NB4 (cell line): ENCODE measurements at regions not wholly inside any gene's neighbourhood (a gene's known extent, or its start where the extent isn't known, plus 50 kb on each side); places are given as distances from the start of the nearest gene placed in this dataset.

Source experiments
- DNase-seq: peaks from one replicate; pipeline ENCODE4 v3.0.0; 2010; ENCODE audit warnings: low read depth
- H3K4me3 ChIP-seq: one replicate; pipeline ENCODE4 v1.5.1; 2011; ENCODE audit warnings: mild to moderate bottlenecking, low read depth, low read length, moderate library complexity
- MYC ChIP-seq: IDR thresholded peaks from 2 replicates; pipeline ENCODE4 v1.6.1; 2011; ENCODE audit warnings: low read depth, low read length
- POLR2A ChIP-seq: IDR thresholded peaks from 2 replicates; pipeline ENCODE4 v1.6.1; 2011; ENCODE audit warnings: mild to moderate bottlenecking; ENCODE audit not compliant: insufficient read length; ENCODE audit errors: extremely low read depth
- TF ChIP-seq, protein P1 (sequence below): IDR thresholded peaks from one replicate; pipeline ENCODE4 v1.5.1; 2012; ENCODE audit warnings: low read depth, low read length
- TF ChIP-seq, protein P2 (sequence below): IDR thresholded peaks from 2 replicates; pipeline ENCODE4 v1.6.1; 2011; ENCODE audit warnings: low read depth, low read length

DNA sequence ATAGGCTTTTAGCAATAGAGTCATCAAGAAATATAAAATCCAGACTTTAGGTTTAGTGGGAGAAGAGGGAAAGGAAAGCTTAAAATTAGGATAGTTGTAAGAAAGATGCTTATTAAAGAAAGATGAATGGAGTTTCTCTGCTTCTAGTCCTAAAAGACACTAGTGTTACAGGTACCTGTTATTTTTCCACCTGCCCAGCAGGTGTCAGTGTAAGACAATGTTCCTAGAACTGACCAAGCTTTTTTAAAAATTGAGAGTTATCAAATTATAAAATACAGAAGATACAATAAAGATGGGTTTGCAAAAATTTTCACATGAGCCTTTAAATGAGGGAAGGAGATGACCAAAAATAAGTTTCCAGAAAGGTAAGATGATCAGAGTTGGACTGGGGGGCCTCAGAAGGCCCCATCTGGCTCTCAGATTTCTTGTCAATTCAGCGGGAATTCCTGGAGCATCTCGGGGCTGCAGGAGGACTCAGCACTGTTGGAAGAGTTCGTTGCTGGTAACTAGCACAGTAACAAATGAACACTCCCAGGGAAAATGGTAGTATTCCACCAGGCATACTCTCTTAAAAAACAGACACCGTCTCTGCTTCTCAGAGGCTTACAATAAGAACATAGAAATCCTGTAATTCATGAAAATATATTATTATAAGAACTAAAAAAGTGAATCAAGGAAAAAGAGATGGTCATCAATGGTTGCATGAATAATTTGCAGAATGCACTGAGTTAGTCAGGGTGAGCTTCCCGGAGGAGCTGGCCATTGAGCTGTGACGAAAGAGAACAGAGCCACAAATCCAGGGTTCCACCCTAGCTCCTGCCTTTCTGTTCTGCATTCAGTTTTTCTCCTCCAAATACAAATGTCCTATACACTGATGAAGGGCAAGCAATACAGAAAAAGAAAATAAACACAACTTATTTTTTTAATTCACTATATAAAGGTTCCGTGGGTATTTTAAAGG lies 71.8 kb upstream of the PIK3CG start:
- TF ChIP-seq, protein P1, sequence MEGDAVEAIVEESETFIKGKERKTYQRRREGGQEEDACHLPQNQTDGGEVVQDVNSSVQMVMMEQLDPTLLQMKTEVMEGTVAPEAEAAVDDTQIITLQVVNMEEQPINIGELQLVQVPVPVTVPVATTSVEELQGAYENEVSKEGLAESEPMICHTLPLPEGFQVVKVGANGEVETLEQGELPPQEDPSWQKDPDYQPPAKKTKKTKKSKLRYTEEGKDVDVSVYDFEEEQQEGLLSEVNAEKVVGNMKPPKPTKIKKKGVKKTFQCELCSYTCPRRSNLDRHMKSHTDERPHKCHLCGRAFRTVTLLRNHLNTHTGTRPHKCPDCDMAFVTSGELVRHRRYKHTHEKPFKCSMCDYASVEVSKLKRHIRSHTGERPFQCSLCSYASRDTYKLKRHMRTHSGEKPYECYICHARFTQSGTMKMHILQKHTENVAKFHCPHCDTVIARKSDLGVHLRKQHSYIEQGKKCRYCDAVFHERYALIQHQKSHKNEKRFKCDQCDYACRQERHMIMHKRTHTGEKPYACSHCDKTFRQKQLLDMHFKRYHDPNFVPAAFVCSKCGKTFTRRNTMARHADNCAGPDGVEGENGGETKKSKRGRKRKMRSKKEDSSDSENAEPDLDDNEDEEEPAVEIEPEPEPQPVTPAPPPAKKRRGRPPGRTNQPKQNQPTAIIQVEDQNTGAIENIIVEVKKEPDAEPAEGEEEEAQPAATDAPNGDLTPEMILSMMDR, result peak; percentile 42
- no peak for TF ChIP-seq MYC
- DNase-seq, result peak; percentile 56
- H3K4me3 ChIP-seq, result no peak overlapping the region

DNA sequence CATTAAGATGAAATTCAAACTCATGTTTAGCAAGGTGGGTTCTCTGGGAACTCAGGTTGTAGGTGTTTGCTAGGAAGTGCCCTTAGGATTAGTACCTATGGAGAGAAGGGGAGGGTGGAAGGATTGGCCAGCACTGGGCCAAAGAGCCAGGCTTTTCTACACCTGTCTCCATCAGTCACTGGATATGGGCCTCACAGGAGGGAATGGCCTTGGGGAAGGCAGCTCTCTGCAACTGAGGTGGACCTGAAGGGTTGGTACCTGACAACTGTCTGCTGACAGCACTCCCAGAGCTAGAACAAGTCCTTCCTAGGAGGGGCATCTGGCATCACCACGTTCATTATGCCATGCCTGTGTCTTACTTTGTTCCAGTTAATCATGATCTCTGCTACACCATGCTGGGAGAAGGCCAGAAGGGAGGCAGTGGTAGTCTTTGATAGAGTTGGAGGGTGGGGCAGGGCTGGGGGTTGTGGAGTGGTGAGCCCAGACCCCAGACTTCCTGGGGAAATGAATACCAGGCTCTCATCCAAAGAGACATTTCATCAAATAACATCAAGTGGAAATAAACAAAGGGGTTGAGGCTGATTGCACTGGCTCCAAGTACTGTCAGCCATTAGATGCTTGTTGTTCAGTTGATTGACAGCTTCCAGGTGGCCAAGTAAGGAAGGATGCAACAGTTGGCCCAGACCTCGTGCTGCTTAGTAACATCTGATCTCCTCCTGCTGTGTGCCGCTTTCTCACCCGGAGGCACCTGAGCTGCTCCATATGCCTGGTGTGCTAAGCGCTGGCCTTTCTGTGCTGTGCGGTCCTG lies 70.6 kb upstream of the PIK3CG start:
- TF ChIP-seq MYC (no peak), POLR2A (no peak)
- TF ChIP-seq, protein P2, sequence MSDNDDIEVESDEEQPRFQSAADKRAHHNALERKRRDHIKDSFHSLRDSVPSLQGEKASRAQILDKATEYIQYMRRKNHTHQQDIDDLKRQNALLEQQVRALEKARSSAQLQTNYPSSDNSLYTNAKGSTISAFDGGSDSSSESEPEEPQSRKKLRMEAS, result no peak
- TF ChIP-seq, protein P1, result no peak
- H3K4me3 ChIP-seq, result no peak overlapping the region
- DNase-seq, result no peak

DNA sequence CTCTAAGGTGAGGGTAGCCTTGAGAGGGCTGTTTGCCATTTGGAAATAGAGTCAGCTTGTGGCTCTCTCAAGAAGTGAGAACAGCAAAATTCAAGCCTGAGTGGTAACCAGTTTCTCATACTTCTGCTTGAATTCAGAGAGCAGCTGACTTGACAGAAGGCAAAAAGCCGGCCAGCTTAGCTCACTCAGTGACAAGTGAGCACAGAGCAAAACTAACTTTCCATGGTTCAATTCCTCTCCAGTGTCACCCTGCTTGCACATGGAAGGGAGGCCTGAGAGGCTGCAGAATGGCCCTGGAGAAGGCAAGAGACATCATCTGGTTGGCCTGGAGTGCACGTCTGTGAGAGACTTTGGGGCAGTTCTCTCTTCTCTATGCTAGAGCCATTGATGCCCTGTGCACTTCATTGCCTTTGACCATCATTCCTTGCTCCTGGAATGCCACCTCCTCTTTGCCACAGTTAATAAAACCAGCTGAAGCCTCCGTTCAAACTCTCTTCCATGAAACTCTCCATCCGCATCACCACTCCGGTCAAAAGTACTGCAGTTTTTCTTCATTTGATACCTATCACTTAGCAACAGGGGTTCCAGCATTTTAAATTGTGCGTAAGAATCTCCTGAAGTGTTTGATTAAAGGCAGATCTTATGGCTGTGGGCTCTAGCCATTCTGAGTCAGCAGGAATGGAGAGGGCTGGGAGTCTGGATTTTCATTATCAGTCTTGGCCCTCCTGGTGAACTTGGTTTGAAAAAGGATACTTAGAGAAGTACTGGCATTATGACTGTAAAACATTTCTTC lies 69.8 kb upstream of the PIK3CG start:
- no peak overlapping the region for H3K4me3 ChIP-seq
- TF ChIP-seq, protein P1, result no peak
- TF ChIP-seq, protein P2, result no peak
- TF ChIP-seq POLR2A (no peak), MYC (no peak)
- no peak for DNase-seq

DNA sequence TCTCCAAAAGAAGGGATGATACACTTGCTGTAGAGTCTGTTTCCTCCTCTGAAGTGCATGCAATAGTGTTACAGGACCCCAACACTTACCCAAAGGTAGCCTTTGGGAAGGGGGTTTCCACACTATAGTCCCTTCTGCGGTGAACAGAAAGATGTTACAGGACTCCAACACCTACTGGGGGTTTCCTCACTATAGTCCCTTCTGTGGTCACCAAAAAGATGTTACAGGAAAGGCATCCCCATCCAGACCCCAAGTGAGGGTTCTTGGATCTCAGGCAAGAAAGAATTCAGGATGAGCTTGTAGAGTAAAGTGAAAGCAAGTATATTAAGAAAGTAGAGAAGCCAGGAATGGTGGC lies 69.2 kb upstream of the PIK3CG start:
- TF ChIP-seq, protein P1, result no peak
- TF ChIP-seq POLR2A (no peak), MYC (no peak)
- TF ChIP-seq, protein P2, result no peak
- no peak for DNase-seq
- no peak overlapping the region for H3K4me3 ChIP-seq

DNA sequence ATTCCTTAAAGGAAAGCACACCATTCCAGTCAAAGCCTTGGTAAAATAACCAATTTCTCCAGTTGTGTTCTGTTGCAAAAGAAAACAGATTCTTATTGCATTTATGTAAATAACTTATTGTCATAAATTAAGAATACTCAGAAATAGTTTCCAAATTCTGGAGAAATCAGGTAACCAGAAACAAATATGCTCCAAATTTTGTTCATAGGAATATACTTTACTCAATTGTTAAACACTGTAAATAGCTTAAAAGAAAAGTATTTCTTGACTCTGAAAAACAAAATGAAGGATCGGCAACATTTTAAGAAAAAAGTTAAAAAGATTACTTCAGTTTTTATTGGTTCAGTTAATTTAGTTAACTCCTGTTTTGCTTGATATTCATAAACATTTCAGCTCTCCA lies 67.1 kb upstream of the PIK3CG start:
- H3K4me3 ChIP-seq, result no peak overlapping the region
- TF ChIP-seq POLR2A (no peak), MYC (no peak)
- TF ChIP-seq, protein P1, result no peak
- TF ChIP-seq, protein P2, result no peak
- DNase-seq, result no peak
